HCT116 (cell line): ENCODE measurements at regions not wholly inside any gene's neighbourhood (a gene's known extent, or its start where the extent isn't known, plus 50 kb on each side); places are given as distances from the start of the nearest gene placed in this dataset.

Experiments
- POLR2AphosphoS5 ChIP-seq: IDR thresholded peaks from 2 replicates; pipeline ENCODE4 v1.6.1; 2011; ENCODE audit warnings: mild to moderate bottlenecking, low read depth, low read length, moderate library complexity
- ZFX ChIP-seq: fragments of 450-650 bp; IDR thresholded peaks from 2 replicates; pipeline ENCODE4 v1.6.1; 2017

DNA sequence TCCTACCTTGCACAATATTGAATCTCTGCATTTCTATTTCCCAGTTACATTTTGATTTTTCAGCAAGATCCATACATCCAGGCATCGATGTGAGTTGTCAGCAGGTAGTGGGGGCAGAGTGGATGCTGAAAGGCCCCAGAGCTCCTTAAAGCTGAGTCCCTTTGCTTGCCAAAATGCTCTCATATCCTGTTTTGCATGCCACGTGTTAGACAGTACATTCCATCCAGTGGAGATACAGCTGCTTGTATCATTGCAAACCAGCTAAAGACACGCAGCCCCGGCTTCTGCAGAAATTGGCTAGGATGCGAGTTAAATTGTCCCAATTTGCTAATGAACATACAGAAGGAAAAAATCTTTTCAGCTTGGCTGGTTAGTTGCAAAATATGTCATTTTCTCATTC is 179.6 kb upstream of the MXRA5 start:
- TF ChIP-seq ZFX (no peak), POLR2AphosphoS5 (no peak)
